ENCODE measurements at regions not wholly inside any gene's neighbourhood (a gene's known extent, or its start where the extent isn't known, plus 50 kb on each side); places are given as distances from the start of the nearest gene placed in this dataset.

DNA sequence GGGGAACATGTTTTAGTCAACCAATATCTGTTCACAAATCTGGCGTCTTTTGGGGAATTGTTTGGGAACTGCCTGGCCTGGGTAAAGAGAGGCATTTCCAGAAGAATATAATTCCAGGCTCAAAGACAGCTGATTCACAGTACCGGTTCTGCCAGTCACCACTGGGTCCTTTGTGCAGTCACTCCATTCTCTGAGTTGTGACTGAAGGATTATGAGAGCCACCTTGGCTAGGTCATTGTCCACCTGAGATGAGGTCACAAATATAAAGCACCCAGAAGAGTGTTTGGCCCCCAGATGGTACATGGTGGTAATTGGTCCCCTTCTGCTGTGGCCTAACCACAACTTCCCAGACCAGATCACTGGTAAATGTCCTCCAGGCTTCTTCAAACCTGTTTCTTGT, 121.0 kb upstream of the SPACA1 start:
- TF ChIP-seq POLR2A (IDR thresholded peaks at IDR 0.05; ENCODE audit: low read depth, low read length) (no peak), FOS (IDR thresholded peaks at IDR 0.05; ENCODE audit: borderline replicate concordance, insufficient read depth, low read length) (no peak)
- TF ChIP-seq, protein P1, sequence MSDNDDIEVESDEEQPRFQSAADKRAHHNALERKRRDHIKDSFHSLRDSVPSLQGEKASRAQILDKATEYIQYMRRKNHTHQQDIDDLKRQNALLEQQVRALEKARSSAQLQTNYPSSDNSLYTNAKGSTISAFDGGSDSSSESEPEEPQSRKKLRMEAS (IDR thresholded peaks at IDR 0.05; ENCODE audit: insufficient read depth, insufficient read length), result no peak
